Endothelial cell (in vitro differentiated cells): ENCODE measurements at regions not wholly inside any gene's neighbourhood (a gene's known extent, or its start where the extent isn't known, plus 50 kb on each side); places are given as distances from the start of the nearest gene placed in this dataset.

Source experiments
- DNase-seq: peaks from one replicate; pipeline ENCODE4 v3.0.0; 2021; ENCODE audit warnings: low spot score
- H3K27ac Mint-ChIP-seq: one replicate; pipeline ENCODE4 v1.8.0; 2021; ENCODE audit warnings: mixed read lengths, inconsistent platforms; ENCODE audit not compliant: unreplicated experiment
- H3K27me3 Mint-ChIP-seq: one replicate; pipeline ENCODE4 v1.8.0; 2021; ENCODE audit warnings: mild to moderate bottlenecking, moderate library complexity, mixed read lengths, inconsistent platforms; ENCODE audit not compliant: unreplicated experiment
- H3K36me3 Mint-ChIP-seq: one replicate; pipeline ENCODE4 v1.8.0; 2021; ENCODE audit warnings: mild to moderate bottlenecking, low read depth, mixed read lengths, inconsistent platforms; ENCODE audit not compliant: unreplicated experiment
- H3K4me1 Mint-ChIP-seq: one replicate; pipeline ENCODE4 v1.8.0; 2021; ENCODE audit warnings: mild to moderate bottlenecking, mixed read lengths, inconsistent platforms; ENCODE audit not compliant: unreplicated experiment
- H3K4me3 Mint-ChIP-seq: one replicate; pipeline ENCODE4 v1.8.0; 2021; ENCODE audit warnings: mild to moderate bottlenecking, mixed read lengths, inconsistent platforms; ENCODE audit not compliant: unreplicated experiment
- H3K9me3 Mint-ChIP-seq: one replicate; pipeline ENCODE4 v1.8.0; 2021; ENCODE audit warnings: mixed read lengths, inconsistent platforms; ENCODE audit not compliant: unreplicated experiment
- CTCF ChIP-seq: fragments of 200-600 bp; sonication (generic); IDR thresholded peaks from one replicate; pipeline ENCODE4 v1.5.0; 2021; ENCODE audit warnings: antibody characterized with exemption; ENCODE audit not compliant: unreplicated experiment

- DNase-seq, result no peak
- Mint-ChIP-seq H3K27ac (no peak overlapping the region), H3K9me3 (no peaks in the 10 kb centered on the region), H3K27me3 (no peaks in the 10 kb centered on the region), H3K4me1 (peaks cover 2% of the 10 kb centered on the region), H3K4me3 (no peak overlapping the region), H3K36me3 (no peaks in the 10 kb centered on the region)
- no peak for TF ChIP-seq CTCF
These were observed 409.3 kb downstream of the BRD1 start for GRCh38 chr22:49418341-49418894.

GRCh38 chr22:49417833-49418232, 409.8 kb downstream of the BRD1 start:
- H3K27ac Mint-ChIP-seq, result no peak overlapping the region
- H3K4me1 Mint-ChIP-seq, result peaks cover 2% of the 10 kb centered on the region
- no peak for TF ChIP-seq CTCF
- no peak for DNase-seq
- no peaks in the 10 kb centered on the region for H3K9me3 Mint-ChIP-seq
- no peak overlapping the region for H3K4me3 Mint-ChIP-seq
- no peaks in the 10 kb centered on the region for H3K36me3 Mint-ChIP-seq
- H3K27me3 Mint-ChIP-seq, result peaks cover under 1% of the 10 kb centered on the region

GRCh38 chr22:49417326-49417725, 410.3 kb downstream of the BRD1 start:
- peaks cover 2% of the 10 kb centered on the region for H3K4me1 Mint-ChIP-seq
- no peak overlapping the region for H3K27ac Mint-ChIP-seq
- no peak for DNase-seq
- H3K36me3 Mint-ChIP-seq, result no peaks in the 10 kb centered on the region
- TF ChIP-seq CTCF, result no peak
- H3K9me3 Mint-ChIP-seq, result no peaks in the 10 kb centered on the region
- peaks cover 3% of the 10 kb centered on the region for H3K27me3 Mint-ChIP-seq
- no peak overlapping the region for H3K4me3 Mint-ChIP-seq

GRCh38 chr22:49415151-49415951, 412.3 kb downstream of the BRD1 start:
- no peak for DNase-seq
- no peak for TF ChIP-seq CTCF
- Mint-ChIP-seq H3K27me3 (peaks cover 3% of the 10 kb centered on the region), H3K4me3 (no peak overlapping the region), H3K36me3 (no peaks in the 10 kb centered on the region), H3K4me1 (no peaks in the 10 kb centered on the region), H3K9me3 (no peaks in the 10 kb centered on the region), H3K27ac (no peak overlapping the region)

- Mint-ChIP-seq H3K27ac (no peak overlapping the region), H3K4me1 (no peaks in the 10 kb centered on the region), H3K36me3 (no peaks in the 10 kb centered on the region), H3K27me3 (peaks cover 3% of the 10 kb centered on the region), H3K4me3 (no peak overlapping the region), H3K9me3 (no peaks in the 10 kb centered on the region)
- TF ChIP-seq CTCF, result no peak
- no peak for DNase-seq
These were observed 414.1 kb downstream of the BRD1 start for GRCh38 chr22:49413551-49413950.
